AG10803 (cell line): ENCODE measurements at regions not wholly inside any gene's neighbourhood (a gene's known extent, or its start where the extent isn't known, plus 50 kb on each side); places are given as distances from the start of the nearest gene placed in this dataset.

Experiments
- DNase-seq: peaks from one replicate; pipeline ENCODE4 v3.0.0; 2010; ENCODE audit warnings: low read depth
- H3K4me3 ChIP-seq: 2 replicates; pipeline ENCODE4 v1.5.1; 2011; ENCODE audit warnings: mild to moderate bottlenecking, low read length, control low read depth
- TF ChIP-seq, protein P1 (sequence below): conservative IDR thresholded peaks from 2 replicates; pipeline ENCODE4 v1.5.1; 2011; ENCODE audit warnings: mild to moderate bottlenecking, low read length, control low read depth, inconsistent platforms

DNA sequence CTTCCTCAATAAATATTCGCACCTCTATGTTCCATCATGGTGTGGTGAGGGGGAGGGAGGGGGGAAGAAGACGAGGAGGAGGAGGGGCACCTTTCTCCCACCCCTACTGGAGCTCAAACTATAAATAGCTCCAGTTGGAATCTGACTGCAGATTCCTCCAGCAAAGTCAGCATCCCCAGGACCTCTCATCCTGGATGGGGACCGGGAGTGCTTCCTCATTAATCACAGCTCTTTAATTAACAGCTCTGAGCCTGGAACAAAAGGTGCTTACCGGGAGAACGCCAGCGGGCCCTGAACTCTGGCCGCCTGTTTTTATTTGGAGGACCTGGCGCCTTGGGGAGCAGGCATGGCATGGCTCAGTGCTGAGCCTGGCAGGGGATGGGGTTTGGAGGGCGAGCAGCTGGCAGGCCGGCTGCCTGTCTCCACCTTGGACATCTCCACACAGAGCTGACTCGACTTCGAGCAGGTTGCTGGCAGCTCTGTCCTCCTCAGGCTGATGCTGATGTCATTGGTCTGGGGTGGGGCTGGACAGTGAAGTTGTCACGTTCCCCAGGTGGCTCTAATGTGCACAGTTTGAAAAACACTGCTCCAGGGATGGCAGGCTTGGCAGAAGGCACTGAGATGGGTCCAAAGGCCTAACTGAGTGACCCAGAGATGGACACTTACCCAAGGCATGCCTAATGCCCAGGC lies 180.4 kb downstream of the DHX35 start:
- no peak for DNase-seq
- TF ChIP-seq, protein P1, sequence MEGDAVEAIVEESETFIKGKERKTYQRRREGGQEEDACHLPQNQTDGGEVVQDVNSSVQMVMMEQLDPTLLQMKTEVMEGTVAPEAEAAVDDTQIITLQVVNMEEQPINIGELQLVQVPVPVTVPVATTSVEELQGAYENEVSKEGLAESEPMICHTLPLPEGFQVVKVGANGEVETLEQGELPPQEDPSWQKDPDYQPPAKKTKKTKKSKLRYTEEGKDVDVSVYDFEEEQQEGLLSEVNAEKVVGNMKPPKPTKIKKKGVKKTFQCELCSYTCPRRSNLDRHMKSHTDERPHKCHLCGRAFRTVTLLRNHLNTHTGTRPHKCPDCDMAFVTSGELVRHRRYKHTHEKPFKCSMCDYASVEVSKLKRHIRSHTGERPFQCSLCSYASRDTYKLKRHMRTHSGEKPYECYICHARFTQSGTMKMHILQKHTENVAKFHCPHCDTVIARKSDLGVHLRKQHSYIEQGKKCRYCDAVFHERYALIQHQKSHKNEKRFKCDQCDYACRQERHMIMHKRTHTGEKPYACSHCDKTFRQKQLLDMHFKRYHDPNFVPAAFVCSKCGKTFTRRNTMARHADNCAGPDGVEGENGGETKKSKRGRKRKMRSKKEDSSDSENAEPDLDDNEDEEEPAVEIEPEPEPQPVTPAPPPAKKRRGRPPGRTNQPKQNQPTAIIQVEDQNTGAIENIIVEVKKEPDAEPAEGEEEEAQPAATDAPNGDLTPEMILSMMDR: no peak
- H3K4me3 ChIP-seq: no peak overlapping the region

DNA sequence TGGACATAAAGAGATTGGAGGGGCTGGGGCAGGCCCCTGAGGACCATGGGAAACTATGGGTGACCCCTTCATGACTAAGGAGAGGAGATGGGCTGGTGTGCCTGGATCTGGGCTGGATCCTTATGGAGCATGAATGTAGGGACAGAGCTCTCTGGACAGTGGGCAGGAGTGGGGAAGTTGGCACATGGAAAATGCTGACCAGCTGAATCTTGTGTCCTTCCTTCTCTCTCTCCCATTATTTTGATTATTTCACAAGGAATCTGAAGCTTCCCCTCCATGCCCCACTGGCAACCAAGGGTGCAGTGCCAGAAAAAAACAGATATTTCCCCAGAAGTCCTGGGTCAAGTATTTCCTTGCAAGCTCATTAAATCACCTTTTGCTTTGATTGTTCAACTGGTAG lies 175.2 kb downstream of the DHX35 start:
- TF ChIP-seq, protein P1: no peak
- no peak overlapping the region for H3K4me3 ChIP-seq
- DNase-seq: no peak

DNA sequence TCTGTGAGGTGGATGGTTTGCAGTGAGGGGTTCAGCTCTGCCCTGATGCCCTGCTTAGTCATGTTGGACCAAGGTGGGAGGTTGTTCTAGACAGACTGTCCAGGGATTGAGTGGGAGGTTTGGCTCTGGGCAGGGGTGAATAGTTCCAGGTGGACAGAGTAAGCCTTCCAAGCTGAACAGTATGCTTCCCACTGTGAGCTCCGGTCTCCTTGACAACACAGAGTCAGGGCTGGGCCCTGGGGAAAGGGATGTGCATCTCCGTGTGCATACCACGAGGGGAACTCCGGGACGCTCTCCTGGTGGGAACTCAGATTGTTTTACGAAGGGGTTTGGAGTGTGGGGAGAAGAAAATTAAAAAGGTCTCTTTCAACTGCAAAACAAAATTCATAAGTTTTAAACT lies 174.7 kb downstream of the DHX35 start:
- no peak for DNase-seq
- TF ChIP-seq, protein P1: no peak
- no peak overlapping the region for H3K4me3 ChIP-seq

DNA sequence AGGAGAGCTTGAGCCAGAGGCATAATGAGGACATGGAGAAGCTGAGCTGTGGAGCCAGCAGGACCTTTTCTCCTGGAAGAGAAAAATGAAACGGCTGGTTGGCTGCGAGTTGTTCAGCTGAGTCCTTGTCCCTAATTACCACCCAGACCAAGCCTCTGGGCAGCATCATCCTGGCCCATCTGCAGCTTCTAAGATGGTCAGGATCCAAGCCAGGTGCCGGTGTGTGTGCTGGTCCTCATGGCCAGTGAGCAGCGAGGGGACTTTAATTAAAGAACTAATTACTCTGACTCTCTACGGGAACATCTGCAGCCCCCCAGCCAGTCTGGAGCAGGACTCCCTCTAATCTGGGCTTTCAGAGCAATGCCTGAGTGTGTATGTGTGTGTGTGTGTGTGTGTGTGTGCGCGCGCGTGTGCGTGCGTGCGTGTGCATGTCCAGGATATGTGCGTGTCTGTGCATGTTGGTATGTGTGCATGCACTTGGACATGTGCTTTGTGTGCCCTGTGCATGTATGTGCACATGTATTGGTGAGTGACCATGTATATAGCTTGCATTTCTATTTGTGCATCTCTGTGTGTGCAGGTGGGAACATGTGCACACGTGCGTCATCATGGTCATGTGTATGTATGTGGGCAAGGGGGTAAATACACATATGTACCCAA lies 173.9 kb downstream of the DHX35 start:
- TF ChIP-seq, protein P1: no peak
- H3K4me3 ChIP-seq: no peak overlapping the region
- no peak for DNase-seq

DNA sequence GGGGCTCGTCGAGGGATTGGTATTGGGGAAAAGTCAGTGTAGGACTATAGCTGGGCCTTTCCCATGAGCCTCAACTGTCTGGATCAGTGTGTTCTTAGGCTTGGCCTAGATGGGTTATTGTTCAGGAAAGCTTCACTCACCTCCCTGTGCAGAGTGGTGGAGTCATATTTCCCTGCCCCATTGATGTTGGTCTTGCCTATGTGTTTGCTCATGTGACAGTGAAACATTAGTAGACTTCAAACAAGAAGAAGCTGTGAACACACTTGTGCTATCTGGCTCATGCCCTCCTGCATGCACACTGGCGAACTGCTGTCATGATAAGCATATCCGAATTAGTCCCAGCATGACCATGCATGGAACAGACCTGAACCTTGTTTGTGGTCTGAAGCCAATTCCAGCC lies 171.1 kb downstream of the DHX35 start:
- DNase-seq: no peak
- TF ChIP-seq, protein P1: no peak
- no peak overlapping the region for H3K4me3 ChIP-seq

DNA sequence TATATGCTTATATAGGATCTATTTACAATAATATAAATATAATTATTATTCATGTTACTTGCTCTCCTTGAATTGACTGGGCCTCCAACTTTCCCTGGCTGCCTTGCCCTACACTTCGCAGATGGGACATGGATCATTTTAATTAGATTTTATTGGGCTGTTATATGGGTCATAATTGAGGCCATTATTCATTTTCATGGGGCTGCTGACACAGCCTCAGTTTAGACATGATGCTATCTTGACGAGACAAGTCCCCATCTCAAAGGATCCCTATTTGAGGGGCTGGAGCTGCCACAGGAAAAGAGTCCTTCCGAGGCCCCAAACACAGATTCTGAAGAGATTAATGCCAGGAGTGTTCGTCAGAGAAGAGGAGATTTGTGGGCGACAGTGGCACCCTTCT lies 170.4 kb downstream of the DHX35 start:
- DNase-seq: no peak
- no peak overlapping the region for H3K4me3 ChIP-seq
- TF ChIP-seq, protein P1: no peak

DNA sequence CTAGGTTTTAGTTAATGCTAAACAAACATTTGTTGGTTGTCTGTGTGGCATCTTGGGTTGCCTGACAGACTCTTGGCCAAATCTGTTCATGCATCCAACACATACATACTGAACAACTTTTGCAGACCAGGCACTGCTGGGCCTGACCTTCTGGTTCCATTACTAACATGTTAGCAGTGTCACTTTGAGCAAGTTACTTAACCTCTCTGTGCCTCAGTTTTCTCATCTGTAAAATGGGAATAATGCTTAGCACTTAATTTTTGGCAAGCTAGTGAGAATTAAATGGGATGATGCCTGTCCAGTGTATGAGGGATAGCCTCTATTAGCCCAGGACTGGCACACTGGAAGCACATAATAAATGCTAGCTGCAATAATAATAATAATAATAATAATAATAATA lies 169.9 kb downstream of the DHX35 start:
- TF ChIP-seq, protein P1: no peak
- no peak for DNase-seq
- H3K4me3 ChIP-seq: no peak overlapping the region
